GM23338 (cell line): ENCODE measurements at regions not wholly inside any gene's neighbourhood (a gene's known extent, or its start where the extent isn't known, plus 50 kb on each side); places are given as distances from the start of the nearest gene placed in this dataset.
A peak's percentile ranks its signal among the peaks of the same experiment; 100 is the strongest.

ENCODE experiments used
- ATAC-seq: fragments of 200-7000 bp; cut with Tn5 transposase; 3 replicates; pipeline ENCODE4 v1.9.1; 2020
- DNase-seq: peaks from one replicate; pipeline ENCODE4 v3.0.0-alpha.2; 2015; ENCODE audit warnings: low spot score
- H2AFZ ChIP-seq: fragments of 200-600 bp; sonication (generic); 2 replicates; pipeline ENCODE4 v1.8.0; 2016; ENCODE audit warnings: antibody characterized with exemption, mild to moderate bottlenecking, moderate library complexity
- H3F3A ChIP-seq: fragments of 200-600 bp; sonication (generic); replicated peaks from 2 replicates; pipeline ENCODE4 v1.8.0; 2017; ENCODE audit warnings: antibody characterized with exemption, mixed run types, low read depth
- H3K27ac ChIP-seq: fragments of 200-600 bp; sonication (generic); 2 replicates; pipeline ENCODE4 v1.6.1; 2016; ENCODE audit warnings: low read depth
- H3K27me3 ChIP-seq: fragments of 200-600 bp; sonication (generic); 2 replicates; pipeline ENCODE4 v1.8.0; 2016; ENCODE audit warnings: mild to moderate bottlenecking, mixed run types, moderate library complexity; ENCODE audit not compliant: insufficient read depth
- H3K36me3 ChIP-seq: fragments of 200-600 bp; sonication (generic); 2 replicates; pipeline ENCODE4 v1.8.0; 2016; ENCODE audit warnings: mild to moderate bottlenecking; ENCODE audit not compliant: insufficient read depth
- H3K4me1 ChIP-seq: fragments of 200-600 bp; sonication (generic); 2 replicates; pipeline ENCODE4 v1.8.0; 2016; ENCODE audit warnings: mild to moderate bottlenecking, moderate library complexity; ENCODE audit not compliant: insufficient read depth
- H3K4me2 ChIP-seq: fragments of 200-600 bp; sonication (generic); 2 replicates; pipeline ENCODE4 v1.7.1; 2017; ENCODE audit warnings: mixed run types
- H3K4me3 ChIP-seq: fragments of 200-600 bp; sonication (generic); 2 replicates; pipeline ENCODE4 v1.6.1; 2016; ENCODE audit warnings: mixed run types
- H3K79me2 ChIP-seq: fragments of 200-600 bp; sonication (generic); replicated peaks from 2 replicates; pipeline ENCODE4 v1.8.0; 2017; ENCODE audit warnings: mild to moderate bottlenecking; ENCODE audit not compliant: insufficient read depth
- H3K9me2 ChIP-seq: fragments of 200-600 bp; sonication (generic); 2 replicates; pipeline ENCODE4 v1.8.0; 2017; ENCODE audit not compliant: insufficient read depth
- H4K20me1 ChIP-seq: fragments of 200-600 bp; sonication (generic); replicated peaks from 2 replicates; pipeline ENCODE4 v1.8.0; 2017; ENCODE audit warnings: mild to moderate bottlenecking; ENCODE audit not compliant: insufficient read depth
- H3K27ac Mint-ChIP-seq: 2 replicates; pipeline ENCODE4 v1.8.0; 2020; ENCODE audit warnings: inconsistent platforms, mild to moderate bottlenecking, moderate library complexity, mixed read lengths
- H3K27me3 Mint-ChIP-seq: 3 replicates; pipeline ENCODE4 v1.8.0; 2022; ENCODE audit warnings: low read depth, mild to moderate bottlenecking, moderate library complexity, mixed read lengths, inconsistent platforms; ENCODE audit not compliant: insufficient read depth, poor library complexity
- H3K36me3 Mint-ChIP-seq: 3 replicates; pipeline ENCODE4 v1.8.0; 2021; ENCODE audit warnings: low read depth, mild to moderate bottlenecking, inconsistent platforms, moderate library complexity, mixed read lengths
- H3K4me1 Mint-ChIP-seq: 3 replicates; pipeline ENCODE4 v1.8.0; 2020; ENCODE audit warnings: mild to moderate bottlenecking, inconsistent platforms, mixed read lengths
- H3K4me3 Mint-ChIP-seq: 3 replicates; pipeline ENCODE4 v1.8.0; 2021; ENCODE audit warnings: moderate library complexity, mild to moderate bottlenecking, inconsistent platforms, mixed read lengths
- H3K9me3 Mint-ChIP-seq: 3 replicates; pipeline ENCODE4 v1.8.0; 2020; ENCODE audit warnings: moderate library complexity, mild to moderate bottlenecking, inconsistent platforms, mixed read lengths
- EZH2phosphoT487 ChIP-seq: fragments of 200-600 bp; sonication (generic); IDR thresholded peaks from one replicate; pipeline ENCODE4 v1.8.1; 2018; ENCODE audit warnings: antibody characterized with exemption; ENCODE audit not compliant: unreplicated experiment
- JUNB ChIP-seq: IDR thresholded peaks from one replicate; pipeline ENCODE4 v1.6.1; 2016; ENCODE audit warnings: antibody characterized with exemption; ENCODE audit not compliant: unreplicated experiment
- STAT1 ChIP-seq: IDR thresholded peaks from one replicate; pipeline ENCODE4 v1.6.1; 2016; ENCODE audit warnings: antibody characterized with exemption; ENCODE audit not compliant: unreplicated experiment
- ZNF331 ChIP-seq: fragments of 250-450 bp; sonication (Bioruptor Pico); IDR thresholded peaks from 2 replicates; pipeline ENCODE4 v1.5.0; 2020; ENCODE audit warnings: low read depth, mild to moderate bottlenecking, moderate library complexity
- TF ChIP-seq, protein P1 (sequence below): fragments of 250-450 bp; sonication (Bioruptor Pico); IDR thresholded peaks from 2 replicates; pipeline ENCODE4 v1.5.0; 2020; ENCODE audit warnings: mild to moderate bottlenecking, moderate library complexity

DNA sequence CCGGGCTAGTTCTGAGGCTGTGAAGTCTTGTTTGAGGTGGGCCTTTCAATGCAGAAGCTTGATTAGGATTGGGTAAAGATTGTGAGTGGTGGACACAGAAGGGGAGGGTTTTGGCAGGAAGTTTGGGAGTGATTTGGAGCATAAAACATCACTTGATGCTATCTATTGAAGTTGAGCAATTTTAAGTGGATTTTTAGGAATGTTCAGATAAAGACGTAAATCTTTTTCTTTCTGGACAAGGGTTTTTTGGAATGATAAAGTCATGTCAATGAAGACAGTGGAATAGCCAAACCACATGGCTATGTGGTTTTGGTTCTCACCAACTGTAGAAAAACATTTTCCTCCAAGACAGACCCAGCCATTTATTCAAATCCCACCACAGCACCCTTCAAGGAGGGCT, 111.2 kb upstream of the SNX19 start (continued):
- TF ChIP-seq, protein P1, sequence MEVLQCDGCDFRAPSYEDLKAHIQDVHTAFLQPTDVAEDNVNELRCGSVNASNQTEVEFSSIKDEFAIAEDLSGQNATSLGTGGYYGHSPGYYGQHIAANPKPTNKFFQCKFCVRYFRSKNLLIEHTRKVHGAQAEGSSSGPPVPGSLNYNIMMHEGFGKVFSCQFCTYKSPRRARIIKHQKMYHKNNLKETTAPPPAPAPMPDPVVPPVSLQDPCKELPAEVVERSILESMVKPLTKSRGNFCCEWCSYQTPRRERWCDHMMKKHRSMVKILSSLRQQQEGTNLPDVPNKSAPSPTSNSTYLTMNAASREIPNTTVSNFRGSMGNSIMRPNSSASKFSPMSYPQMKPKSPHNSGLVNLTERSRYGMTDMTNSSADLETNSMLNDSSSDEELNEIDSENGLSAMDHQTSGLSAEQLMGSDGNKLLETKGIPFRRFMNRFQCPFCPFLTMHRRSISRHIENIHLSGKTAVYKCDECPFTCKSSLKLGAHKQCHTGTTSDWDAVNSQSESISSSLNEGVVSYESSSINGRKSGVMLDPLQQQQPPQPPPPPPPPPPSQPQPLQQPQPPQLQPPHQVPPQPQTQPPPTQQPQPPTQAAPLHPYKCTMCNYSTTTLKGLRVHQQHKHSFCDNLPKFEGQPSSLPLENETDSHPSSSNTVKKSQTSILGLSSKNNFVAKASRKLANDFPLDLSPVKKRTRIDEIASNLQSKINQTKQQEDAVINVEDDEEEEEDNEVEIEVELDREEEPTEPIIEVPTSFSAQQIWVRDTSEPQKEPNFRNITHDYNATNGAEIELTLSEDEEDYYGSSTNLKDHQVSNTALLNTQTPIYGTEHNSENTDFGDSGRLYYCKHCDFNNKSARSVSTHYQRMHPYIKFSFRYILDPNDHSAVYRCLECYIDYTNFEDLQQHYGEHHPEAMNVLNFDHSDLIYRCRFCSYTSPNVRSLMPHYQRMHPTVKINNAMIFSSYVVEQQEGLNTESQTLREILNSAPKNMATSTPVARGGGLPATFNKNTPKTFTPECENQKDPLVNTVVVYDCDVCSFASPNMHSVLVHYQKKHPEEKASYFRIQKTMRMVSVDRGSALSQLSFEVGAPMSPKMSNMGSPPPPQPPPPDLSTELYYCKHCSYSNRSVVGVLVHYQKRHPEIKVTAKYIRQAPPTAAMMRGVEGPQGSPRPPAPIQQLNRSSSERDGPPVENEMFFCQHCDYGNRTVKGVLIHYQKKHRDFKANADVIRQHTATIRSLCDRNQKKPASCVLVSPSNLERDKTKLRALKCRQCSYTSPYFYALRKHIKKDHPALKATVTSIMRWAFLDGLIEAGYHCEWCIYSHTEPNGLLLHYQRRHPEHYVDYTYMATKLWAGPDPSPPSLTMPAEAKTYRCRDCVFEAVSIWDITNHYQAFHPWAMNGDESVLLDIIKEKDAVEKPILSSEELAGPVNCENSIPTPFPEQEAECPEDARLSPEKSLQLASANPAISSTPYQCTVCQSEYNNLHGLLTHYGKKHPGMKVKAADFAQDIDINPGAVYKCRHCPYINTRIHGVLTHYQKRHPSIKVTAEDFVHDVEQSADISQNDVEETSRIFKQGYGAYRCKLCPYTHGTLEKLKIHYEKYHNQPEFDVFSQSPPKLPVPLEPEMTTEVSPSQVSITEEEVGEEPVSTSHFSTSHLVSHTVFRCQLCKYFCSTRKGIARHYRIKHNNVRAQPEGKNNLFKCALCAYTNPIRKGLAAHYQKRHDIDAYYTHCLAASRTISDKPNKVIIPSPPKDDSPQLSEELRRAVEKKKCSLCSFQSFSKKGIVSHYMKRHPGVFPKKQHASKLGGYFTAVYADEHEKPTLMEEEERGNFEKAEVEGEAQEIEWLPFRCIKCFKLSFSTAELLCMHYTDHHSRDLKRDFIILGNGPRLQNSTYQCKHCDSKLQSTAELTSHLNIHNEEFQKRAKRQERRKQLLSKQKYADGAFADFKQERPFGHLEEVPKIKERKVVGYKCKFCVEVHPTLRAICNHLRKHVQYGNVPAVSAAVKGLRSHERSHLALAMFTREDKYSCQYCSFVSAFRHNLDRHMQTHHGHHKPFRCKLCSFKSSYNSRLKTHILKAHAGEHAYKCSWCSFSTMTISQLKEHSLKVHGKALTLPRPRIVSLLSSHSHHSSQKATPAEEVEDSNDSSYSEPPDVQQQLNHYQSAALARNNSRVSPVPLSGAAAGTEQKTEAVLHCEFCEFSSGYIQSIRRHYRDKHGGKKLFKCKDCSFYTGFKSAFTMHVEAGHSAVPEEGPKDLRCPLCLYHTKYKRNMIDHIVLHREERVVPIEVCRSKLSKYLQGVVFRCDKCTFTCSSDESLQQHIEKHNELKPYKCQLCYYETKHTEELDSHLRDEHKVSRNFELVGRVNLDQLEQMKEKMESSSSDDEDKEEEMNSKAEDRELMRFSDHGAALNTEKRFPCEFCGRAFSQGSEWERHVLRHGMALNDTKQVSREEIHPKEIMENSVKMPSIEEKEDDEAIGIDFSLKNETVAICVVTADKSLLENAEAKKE = no peak
- TF ChIP-seq EZH2phosphoT487 = no peak
- no peak for TF ChIP-seq STAT1
- no peak for TF ChIP-seq ZNF331 (CRISPR knock-in tag)

DNA sequence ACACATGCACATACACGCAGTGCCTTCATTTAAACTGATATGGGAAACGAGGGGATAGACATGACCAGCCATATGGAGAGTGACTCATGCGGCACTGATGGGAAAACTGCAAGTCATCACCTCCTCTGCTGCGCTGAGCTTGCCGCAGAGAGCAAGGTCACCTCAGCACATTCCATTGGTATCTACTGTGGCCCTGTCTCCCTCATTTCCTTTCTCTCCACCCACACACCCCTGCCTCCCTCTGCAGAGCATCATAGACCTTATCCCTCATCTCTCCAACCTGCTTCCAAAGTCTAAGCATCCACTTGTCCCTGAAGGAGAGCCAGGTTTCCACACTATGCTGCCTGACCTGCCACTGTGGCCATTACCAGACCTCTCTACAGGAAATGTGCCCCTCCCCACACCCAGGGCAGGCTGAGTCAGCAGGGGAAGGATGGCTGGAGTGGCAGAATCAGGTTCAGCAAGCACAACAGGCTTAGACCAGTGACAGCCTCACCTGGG, 116.9 kb upstream of the SNX19 start:
- ATAC-seq (peak; percentile 68), DNase-seq (peak; percentile 44)
- Histone ChIP-seq H2AFZ (peak overlapping the region; percentile 52; the same call in 1 of the 2 replicates), H3K4me1 (peaks cover 14% of the 10 kb centered on the region; the same call in 1 of the 2 replicates), H3K79me2 (no peaks in the 10 kb centered on the region), H3F3A (no peaks in the 10 kb centered on the region), H3K27ac (no peak overlapping the region), H4K20me1 (no peaks in the 10 kb centered on the region), H3K9me2 (no peaks in the 10 kb centered on the region; the same call in 1 of the 2 replicates), H3K4me2 (no peak overlapping the region), H3K4me3 (no peak overlapping the region), H3K27me3 (no peaks in the 10 kb centered on the region), H3K36me3 (no peaks in the 10 kb centered on the region)
- no peaks in the 10 kb centered on the region for H3K27me3 Mint-ChIP-seq
- H3K9me3 Mint-ChIP-seq = peaks cover 3% of the 10 kb centered on the region; the same call in 2 of the 3 replicates
- H3K4me3 Mint-ChIP-seq = no peak overlapping the region
- H3K27ac Mint-ChIP-seq = peak overlapping the region; percentile 33
- TF ChIP-seq JUNB = no peak
- TF ChIP-seq, protein P1 = 0 out of 2 replicates have a peak, but pooled peaks have one; percentile 36
- H3K36me3 Mint-ChIP-seq = no peaks in the 10 kb centered on the region
- H3K4me1 Mint-ChIP-seq = peaks cover 19% of the 10 kb centered on the region
